ENCODE measurements at regions not wholly inside any gene's neighbourhood (a gene's known extent, or its start where the extent isn't known, plus 50 kb on each side); places are given as distances from the start of the nearest gene placed in this dataset.
A peak's percentile ranks its signal among the peaks of the same experiment; 100 is the strongest.
"Not testable (repeated sequence)": the region's sequence is repeated elsewhere in the genome, so short reads cannot be mapped to it uniquely, and the experiment has no call there.

GRCh38 chr20:19022791-19023448, 189.5 kb upstream of the SLC24A3 start:
- no peak for DNase-seq (ENCODE audit: low read depth, low spot score)
- no peak overlapping the region for H3K27ac ChIP-seq

- no peak for DNase-seq (ENCODE audit: low read depth, low spot score)
- no peak overlapping the region for H3K27ac ChIP-seq
Observed at GRCh38 chr20:19024296-19025035, 188.0 kb upstream of the SLC24A3 start.

- no peak for DNase-seq (ENCODE audit: low read depth, low spot score)
- no peak overlapping the region for H3K27ac ChIP-seq
Observed at GRCh38 chr20:19025430-19026120, 186.9 kb upstream of the SLC24A3 start.

- no peak overlapping the region for H3K27ac ChIP-seq
- DNase-seq (ENCODE audit: low read depth, low spot score) = no peak
Observed at GRCh38 chr20:19026121-19026878, 186.1 kb upstream of the SLC24A3 start.

- no peak for DNase-seq (ENCODE audit: low read depth, low spot score)
- no peak overlapping the region for H3K27ac ChIP-seq
Observed at GRCh38 chr20:19026901-19027644, 185.4 kb upstream of the SLC24A3 start.

GRCh38 chr20:19027971-19028370, 184.5 kb upstream of the SLC24A3 start:
- DNase-seq (ENCODE audit: low read depth, low spot score) = no peak
- no peak overlapping the region for H3K27ac ChIP-seq

- DNase-seq (ENCODE audit: low read depth, low spot score) = no peak
- no peak overlapping the region for H3K27ac ChIP-seq
Observed at GRCh38 chr20:19041787-19042186, 170.7 kb upstream of the SLC24A3 start.

GRCh38 chr20:19045371-19045770, 167.1 kb upstream of the SLC24A3 start:
- peak overlapping the region; percentile 88 for H3K27ac ChIP-seq
- DNase-seq (ENCODE audit: low read depth, low spot score) = no peak

- peak overlapping the region; percentile 88 for H3K27ac ChIP-seq
- peak; percentile 89 for DNase-seq (ENCODE audit: low read depth, low spot score)
Observed at GRCh38 chr20:19047040-19047950, 165.1 kb upstream of the SLC24A3 start.

GRCh38 chr20:19047951-19048296, 164.5 kb upstream of the SLC24A3 start:
- DNase-seq (ENCODE audit: low read depth, low spot score) = peak; percentile 49
- peak overlapping the region; percentile 88 for H3K27ac ChIP-seq

GRCh38 chr20:19048995-19049501, 163.4 kb upstream of the SLC24A3 start:
- no peak overlapping the region for H3K27ac ChIP-seq
- no peak for DNase-seq (ENCODE audit: low read depth, low spot score)

GRCh38 chr20:19049514-19049913, 162.9 kb upstream of the SLC24A3 start:
- DNase-seq (ENCODE audit: low read depth, low spot score) = no peak
- H3K27ac ChIP-seq = no peak overlapping the region

- no peak overlapping the region for H3K27ac ChIP-seq
- DNase-seq (ENCODE audit: low read depth, low spot score) = no peak
Observed at GRCh38 chr20:19056909-19057308, 155.5 kb upstream of the SLC24A3 start.

GRCh38 chr20:19064788-19065187, 147.7 kb upstream of the SLC24A3 start:
- H3K27ac ChIP-seq = not testable (repeated sequence)

GRCh38 chr20:19067986-19068385, 144.5 kb upstream of the SLC24A3 start:
- no peak overlapping the region for H3K27ac ChIP-seq
- no peak for DNase-seq (ENCODE audit: low read depth, low spot score)

More at GRCh38 chr20:19064788-19065187, 147.7 kb upstream of the SLC24A3 start:
- not testable (repeated sequence) for DNase-seq (ENCODE audit: low read depth, low spot score)

GRCh38 chr20:19070026-19070425, 142.4 kb upstream of the SLC24A3 start:
- no peak overlapping the region for H3K27ac ChIP-seq
- DNase-seq (ENCODE audit: low read depth, low spot score) = no peak

GRCh38 chr20:19070681-19071445, 141.6 kb upstream of the SLC24A3 start:
- no peak overlapping the region for H3K27ac ChIP-seq
- DNase-seq (ENCODE audit: low read depth, low spot score) = no peak

GRCh38 chr20:19071446-19071725, 141.1 kb upstream of the SLC24A3 start:
- no peak overlapping the region for H3K27ac ChIP-seq
- no peak for DNase-seq (ENCODE audit: low read depth, low spot score)
